Upper lobe of right lung (tissue), 1 donor: ENCODE measurements at regions not wholly inside any gene's neighbourhood (a gene's known extent, or its start where the extent isn't known, plus 50 kb on each side); places are given as distances from the start of the nearest gene placed in this dataset.

Experiments used
- ATAC-seq: fragments of 200-7000 bp; cut with Tn5 transposase; one replicate; pipeline ENCODE4 v1.9.1; 2020; ENCODE audit warnings: mild to moderate bottlenecking, moderate library complexity
- DNase-seq: peaks from one replicate; pipeline ENCODE4 v3.0.0-alpha.2; 2020
- H3K27ac ChIP-seq: fragments of 200-600 bp; one replicate; pipeline ENCODE4 v1.8.0; 2022
- H3K27me3 ChIP-seq: fragments of 200-600 bp; one replicate; pipeline ENCODE4 v1.8.0; 2022; ENCODE audit warnings: mild to moderate bottlenecking
- H3K36me3 ChIP-seq: fragments of 200-600 bp; one replicate; pipeline ENCODE4 v1.8.0; 2022
- H3K4me1 ChIP-seq: fragments of 200-600 bp; one replicate; pipeline ENCODE4 v1.8.0; 2022
- H3K4me3 ChIP-seq: fragments of 200-600 bp; one replicate; pipeline ENCODE4 v1.8.0; 2022; ENCODE audit warnings: mild to moderate bottlenecking
- H3K9me3 ChIP-seq: fragments of 200-600 bp; one replicate; pipeline ENCODE4 v1.8.0; 2022
- intact Hi-C: fragments of 100-400 bp; cut with DNase I; formaldehyde crosslinking; loops from one replicate; pipeline ENCODE4 v1.11.0; 2022
- TF ChIP-seq, protein P1 (sequence below): fragments of 200-600 bp; IDR thresholded peaks from one replicate; pipeline ENCODE4 v1.8.0; 2022; ENCODE audit warnings: antibody characterized with exemption
- donor health status: DM: no; HTN: yes; CAD: no; lungs with severe emphysema.

DNA sequence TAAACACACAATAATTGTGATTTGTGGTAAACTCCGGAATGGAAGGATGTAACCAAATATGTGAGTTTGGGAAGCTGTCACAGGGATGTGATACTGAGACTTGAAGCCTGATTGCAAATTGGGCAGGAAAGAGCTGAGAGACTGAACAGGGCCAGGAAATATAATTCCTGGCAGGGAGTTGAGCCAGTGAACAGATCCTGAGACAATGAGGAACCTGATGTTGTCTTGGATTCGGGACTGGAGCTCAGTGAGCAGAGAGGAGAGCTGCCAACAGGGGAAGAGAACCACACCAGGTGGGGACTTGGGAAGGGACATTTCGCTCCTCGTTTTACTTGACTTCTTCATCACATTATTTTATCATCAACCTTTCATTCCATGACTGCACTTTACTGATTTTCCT, 386.0 kb downstream of the TLL1 start:
- TF ChIP-seq, protein P1, sequence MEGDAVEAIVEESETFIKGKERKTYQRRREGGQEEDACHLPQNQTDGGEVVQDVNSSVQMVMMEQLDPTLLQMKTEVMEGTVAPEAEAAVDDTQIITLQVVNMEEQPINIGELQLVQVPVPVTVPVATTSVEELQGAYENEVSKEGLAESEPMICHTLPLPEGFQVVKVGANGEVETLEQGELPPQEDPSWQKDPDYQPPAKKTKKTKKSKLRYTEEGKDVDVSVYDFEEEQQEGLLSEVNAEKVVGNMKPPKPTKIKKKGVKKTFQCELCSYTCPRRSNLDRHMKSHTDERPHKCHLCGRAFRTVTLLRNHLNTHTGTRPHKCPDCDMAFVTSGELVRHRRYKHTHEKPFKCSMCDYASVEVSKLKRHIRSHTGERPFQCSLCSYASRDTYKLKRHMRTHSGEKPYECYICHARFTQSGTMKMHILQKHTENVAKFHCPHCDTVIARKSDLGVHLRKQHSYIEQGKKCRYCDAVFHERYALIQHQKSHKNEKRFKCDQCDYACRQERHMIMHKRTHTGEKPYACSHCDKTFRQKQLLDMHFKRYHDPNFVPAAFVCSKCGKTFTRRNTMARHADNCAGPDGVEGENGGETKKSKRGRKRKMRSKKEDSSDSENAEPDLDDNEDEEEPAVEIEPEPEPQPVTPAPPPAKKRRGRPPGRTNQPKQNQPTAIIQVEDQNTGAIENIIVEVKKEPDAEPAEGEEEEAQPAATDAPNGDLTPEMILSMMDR = no peak
- Histone ChIP-seq H3K9me3 (no peaks in the 10 kb centered on the region), H3K27me3 (no peaks in the 10 kb centered on the region), H3K36me3 (no peaks in the 10 kb centered on the region), H3K27ac (no peak overlapping the region), H3K4me1 (no peaks in the 10 kb centered on the region), H3K4me3 (no peak overlapping the region)
- intact Hi-C loops = no loop called here
- ATAC-seq (no peak), DNase-seq (no peak)

DNA sequence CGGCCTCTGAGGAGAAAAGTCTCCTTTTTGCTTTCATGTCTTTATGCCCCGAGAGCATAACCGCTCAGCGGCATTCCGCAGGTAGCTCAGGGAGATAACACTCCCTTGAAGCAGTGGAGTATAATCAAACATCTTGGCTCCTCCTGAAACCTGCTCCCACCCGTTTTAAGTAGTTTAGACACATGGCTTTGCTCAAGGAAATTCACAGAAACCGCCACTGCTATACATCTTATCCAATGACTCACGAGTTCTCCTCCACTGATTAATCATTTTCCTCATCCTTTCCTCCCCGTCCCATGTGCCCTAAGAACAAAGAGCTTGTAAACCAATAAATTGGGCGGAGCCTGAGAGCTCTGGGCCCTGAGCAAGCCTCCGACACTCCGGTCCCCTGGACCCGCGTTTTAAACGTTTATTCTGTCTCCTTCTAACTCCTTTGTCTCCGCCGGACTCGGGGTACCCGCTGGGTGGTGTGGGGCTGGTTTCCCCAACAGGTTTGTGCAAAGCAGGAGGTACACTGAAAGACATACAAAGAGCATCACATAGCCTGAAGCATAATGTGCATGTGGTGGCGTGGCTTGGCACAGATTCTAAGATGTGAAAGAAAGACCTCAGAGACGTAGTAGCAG, 401.2 kb downstream of the TLL1 start:
- Histone ChIP-seq H3K4me3 (no peak overlapping the region), H3K36me3 (no peaks in the 10 kb centered on the region), H3K27me3 (no peaks in the 10 kb centered on the region), H3K4me1 (no peaks in the 10 kb centered on the region), H3K27ac (no peak overlapping the region), H3K9me3 (no peaks in the 10 kb centered on the region)
- TF ChIP-seq, protein P1 = no peak
- intact Hi-C loops = no loop called here
- DNase-seq = no peak
- ATAC-seq = no peak

DNA sequence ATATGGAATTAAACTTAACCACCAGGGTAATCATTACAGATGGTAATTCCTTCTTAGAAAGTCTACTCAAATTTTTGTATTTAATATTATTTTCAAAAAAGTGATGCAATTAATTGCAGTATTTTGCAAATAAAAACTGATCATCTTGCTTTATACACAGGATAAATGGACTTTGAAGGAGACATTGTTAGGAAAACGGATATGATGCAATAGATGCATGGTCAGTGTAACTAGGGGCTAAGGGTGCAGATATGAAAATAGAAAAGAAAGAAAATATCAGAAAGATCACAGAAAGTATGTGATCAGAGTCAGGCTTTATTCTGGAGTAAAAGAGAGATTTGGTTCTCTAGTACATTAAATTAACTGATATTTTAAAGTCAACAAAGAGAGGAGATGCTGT, 401.7 kb downstream of the TLL1 start:
- intact Hi-C loops = no loop called here
- DNase-seq (no peak), ATAC-seq (no peak)
- Histone ChIP-seq H3K9me3 (no peaks in the 10 kb centered on the region), H3K36me3 (no peaks in the 10 kb centered on the region), H3K27me3 (no peaks in the 10 kb centered on the region), H3K4me3 (no peak overlapping the region), H3K4me1 (no peaks in the 10 kb centered on the region), H3K27ac (no peak overlapping the region)
- TF ChIP-seq, protein P1 = no peak

DNA sequence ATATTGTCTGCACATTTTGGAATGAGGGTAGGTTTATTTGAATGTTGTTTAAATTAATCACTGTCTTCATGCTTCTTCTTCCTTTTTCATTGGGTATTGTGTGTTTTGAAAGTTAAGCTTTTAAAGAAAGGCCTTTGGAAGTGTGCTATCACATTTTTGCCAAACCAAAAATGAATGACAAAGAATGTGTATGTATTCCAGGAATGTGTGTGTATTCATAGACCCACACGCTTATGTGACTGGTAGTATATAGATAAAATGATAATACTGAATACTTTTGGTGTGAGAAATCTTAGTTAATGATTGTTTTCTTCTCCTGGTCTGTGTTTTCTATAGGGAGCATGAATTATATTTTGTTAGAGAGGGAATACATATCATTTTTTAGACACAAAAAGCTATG, 404.4 kb downstream of the TLL1 start:
- TF ChIP-seq, protein P1 = no peak
- intact Hi-C loops = no loop called here
- Histone ChIP-seq H3K4me1 (no peaks in the 10 kb centered on the region), H3K36me3 (no peaks in the 10 kb centered on the region), H3K4me3 (no peak overlapping the region), H3K27me3 (no peaks in the 10 kb centered on the region), H3K27ac (no peak overlapping the region), H3K9me3 (no peaks in the 10 kb centered on the region)
- ATAC-seq = no peak
- DNase-seq = no peak

DNA sequence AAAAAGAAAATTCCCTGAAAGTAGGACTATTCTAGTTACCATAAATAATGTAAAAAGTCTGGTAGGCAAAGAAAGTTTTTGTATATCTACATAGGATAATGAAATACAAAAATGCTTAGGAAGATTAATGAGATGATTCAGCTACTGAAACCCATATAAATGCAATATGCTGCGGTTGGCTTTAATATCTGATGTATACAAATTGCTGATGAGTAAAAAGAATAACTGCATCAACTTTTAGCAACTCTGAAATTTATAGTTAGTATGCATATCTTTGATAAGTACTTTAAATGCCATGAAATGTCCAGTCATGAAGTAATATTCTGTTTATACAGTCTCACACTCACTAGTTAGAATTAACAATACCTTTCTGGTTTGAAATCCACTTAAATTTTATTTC, 404.8 kb downstream of the TLL1 start:
- TF ChIP-seq, protein P1 = no peak

DNA sequence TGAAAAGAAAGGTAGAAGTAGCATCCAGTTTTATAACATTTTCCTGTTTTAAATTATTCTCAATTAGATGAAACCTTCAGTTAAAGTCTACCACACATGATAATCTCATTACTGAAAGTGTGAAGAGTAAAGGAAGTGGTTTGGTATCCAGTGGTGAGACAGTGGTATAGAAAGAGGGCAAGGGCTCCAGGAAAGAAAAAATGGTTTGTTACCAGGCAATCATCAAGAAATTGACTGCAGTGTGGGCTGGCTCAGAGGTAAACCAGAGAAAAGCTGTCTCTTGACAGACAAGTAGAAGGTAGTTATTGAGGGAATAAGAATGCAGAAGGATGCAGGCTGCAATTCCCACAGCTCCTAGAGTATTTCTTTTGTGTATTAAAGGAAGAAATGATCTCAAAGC, 406.2 kb downstream of the TLL1 start:
- TF ChIP-seq, protein P1 = no peak
- no peak overlapping the region for H3K27ac ChIP-seq
- H3K9me3 ChIP-seq = no peaks in the 10 kb centered on the region
- no peak for ATAC-seq
- no peak overlapping the region for H3K4me3 ChIP-seq
- H3K36me3 ChIP-seq = no peaks in the 10 kb centered on the region
- DNase-seq = no peak
- intact Hi-C loops = no loop called here
- H3K27me3 ChIP-seq = no peaks in the 10 kb centered on the region
- H3K4me1 ChIP-seq = no peaks in the 10 kb centered on the region

More for the DNA sequence above, 404.8 kb downstream of the TLL1 start:
- no peaks in the 10 kb centered on the region for H3K27me3 ChIP-seq
- intact Hi-C loops = no loop called here
- H3K9me3 ChIP-seq = no peaks in the 10 kb centered on the region
- no peaks in the 10 kb centered on the region for H3K4me1 ChIP-seq
- no peaks in the 10 kb centered on the region for H3K36me3 ChIP-seq
- H3K4me3 ChIP-seq = no peak overlapping the region
- ATAC-seq (no peak), DNase-seq (no peak)
- no peak overlapping the region for H3K27ac ChIP-seq
